GM12878 (cell line): ENCODE measurements at regions not wholly inside any gene's neighbourhood (a gene's known extent, or its start where the extent isn't known, plus 50 kb on each side); places are given as distances from the start of the nearest gene placed in this dataset.

ENCODE experiments used
- ATAC-seq: fragments of 200-7000 bp; cut with Tn5 transposase; 3 replicates; pipeline ENCODE4 v1.9.1; 2020; ENCODE audit warnings: mild to moderate bottlenecking, moderate library complexity
- BruUV-seq: library from RNA; stranded (reverse); fragments of 400-500 nt; replicated peaks from 2 replicates; lab custom pipeline; 2021; lab: Mats Ljungman, UMichigan
- CTCF ChIA-PET: fragments of 300-600 bp; sonication (Branson Sonifier 250); formaldehyde crosslinking; extraction: SDS; loops from one replicate; lab custom pipeline; 2021; ENCODE audit warnings: inconsistent platforms; lab: Yijun Ruan, JAX
- POLR2A ChIA-PET: fragments of 350-600 bp; formaldehyde crosslinking; extraction: SDS; loops from one replicate; lab custom pipeline; 2021; ENCODE audit warnings: inconsistent platforms; lab: Charles Lee
- RAD21 ChIA-PET: fragments of 300-600 bp; sonication (Branson Sonifier 250); formaldehyde crosslinking; loops from one replicate; lab custom pipeline; 2023; ENCODE audit warnings: antibody characterized with exemption; ENCODE audit not compliant: unreplicated experiment; lab: Charles Lee
- SMC1A ChIA-PET: fragments of 300-600 bp; sonication (Branson Sonifier 250); formaldehyde crosslinking; loops from one replicate; lab custom pipeline; 2023; ENCODE audit not compliant: unreplicated experiment, uncharacterized antibody; lab: Charles Lee
- DNase-seq: peaks from one replicate; pipeline ENCODE4 v3.0.0-alpha.2; 2011; ENCODE audit warnings: low read depth, low spot score
- FAIRE-seq: peaks from 3 replicates; lab custom pipeline; 2011; peaks lifted over from hg19 to GRCh38; lab: Jason Lieb, UNC
- H2AFZ ChIP-seq: 2 replicates; pipeline ENCODE4 v1.6.0; 2011; ENCODE audit warnings: low read depth, low read length, control low read depth; ENCODE audit not compliant: control insufficient read depth
- H3K27ac ChIP-seq: 2 replicates; pipeline ENCODE4 v1.5.1; 2011; ENCODE audit warnings: control low read depth; ENCODE audit not compliant: control insufficient read depth, insufficient read depth
- H3K27me3 ChIP-seq, 2 experiments: replicated peaks in 1 of 2; 2 replicates each; pipeline versions ENCODE4 v1.6.0 to v1.6.1; 2011; ENCODE audit warnings: low read length in 1 of 2; ENCODE audit not compliant: control insufficient read depth in 2 of 2, insufficient read depth in 2 of 2
- H3K36me3 ChIP-seq, 2 experiments: 2 replicates each; pipeline ENCODE4 v1.5.1; 2011; ENCODE audit warnings: low read length in 1 of 2; ENCODE audit not compliant: control insufficient read depth in 2 of 2, insufficient read depth in 2 of 2
- H3K4me1 ChIP-seq: 2 replicates; pipeline ENCODE4 v1.6.1; 2011; ENCODE audit warnings: mild to moderate bottlenecking, low read length, moderate library complexity, mixed read lengths; ENCODE audit not compliant: control insufficient read depth, insufficient read depth
- H3K4me2 ChIP-seq: 2 replicates; pipeline ENCODE4 v1.6.0; 2011; ENCODE audit warnings: control low read depth; ENCODE audit not compliant: control insufficient read depth, insufficient read depth
- H3K4me3 ChIP-seq: fragments of 200-600 bp; sonication (generic); 2 replicates; pipeline ENCODE4 v1.5.1; 2016
- H3K79me2 ChIP-seq: 2 replicates; pipeline ENCODE4 v1.6.0; 2011; ENCODE audit warnings: low read length; ENCODE audit not compliant: control insufficient read depth, insufficient read depth
- H3K9ac ChIP-seq: 2 replicates; pipeline ENCODE4 v1.8.0; 2011; ENCODE audit warnings: low read length, control low read depth, mixed read lengths; ENCODE audit not compliant: control insufficient read depth, insufficient read depth
- H3K9me3 ChIP-seq: replicated peaks from 3 replicates; pipeline ENCODE4 v1.5.1; 2011; ENCODE audit warnings: mild to moderate bottlenecking, low read length; ENCODE audit not compliant: control insufficient read depth, insufficient read depth
- H4K20me1 ChIP-seq: 2 replicates; pipeline ENCODE4 v1.6.0; 2011; ENCODE audit not compliant: control insufficient read depth, insufficient read depth
- EED ChIP-seq: sonication (generic); IDR thresholded peaks from 2 replicates; pipeline ENCODE4 v1.6.1; 2016; ENCODE audit warnings: antibody characterized with exemption, low read depth
- HCFC1 ChIP-seq: fragments of 150-350 bp; IDR thresholded peaks from 2 replicates; pipeline ENCODE4 v1.6.1; 2014; ENCODE audit warnings: low read length
- IKZF1 ChIP-seq: fragments of 450-650 bp; conservative IDR thresholded peaks from 2 replicates; pipeline ENCODE4 v1.6.1; 2017; ENCODE audit warnings: antibody characterized with exemption, mild to moderate bottlenecking
- JUND ChIP-seq: IDR thresholded peaks from 2 replicates; pipeline ENCODE4 v1.6.1; 2012; ENCODE audit warnings: low read depth, mild to moderate bottlenecking, low read length, improper control_type of control experiment, moderate library complexity
- LARP7 ChIP-seq: fragments of 450-650 bp; IDR thresholded peaks from 2 replicates; pipeline ENCODE4 v1.6.1; 2017; ENCODE audit warnings: mild to moderate bottlenecking
- MYB ChIP-seq: fragments of 150-350 bp; IDR thresholded peaks from 2 replicates; pipeline ENCODE4 v1.6.1; 2014; ENCODE audit warnings: mild to moderate bottlenecking, low read depth, low read length, borderline replicate concordance
- NR2F1 ChIP-seq: fragments of 450-650 bp; conservative IDR thresholded peaks from 2 replicates; pipeline ENCODE4 v1.6.1; 2017; ENCODE audit warnings: mild to moderate bottlenecking
- PBX3 ChIP-seq: IDR thresholded peaks from 2 replicates; pipeline ENCODE4 v1.6.1; 2011; ENCODE audit warnings: mild to moderate bottlenecking, low read depth, low read length, moderate library complexity; ENCODE audit not compliant: insufficient replicate concordance
- SMC3 ChIP-seq: IDR thresholded peaks from 2 replicates; pipeline ENCODE4 v1.6.1; 2011; ENCODE audit warnings: low read length, improper control_type of control experiment, borderline replicate concordance
- STAT3 ChIP-seq: IDR thresholded peaks from 2 replicates; pipeline ENCODE4 v1.6.1; 2011; ENCODE audit warnings: low read depth, low read length, improper control_type of control experiment
- TBL1XR1 ChIP-seq: IDR thresholded peaks from 2 replicates; pipeline ENCODE4 v1.6.1; 2012; ENCODE audit warnings: low read depth, low read length, improper control_type of control experiment
- ZBTB4 ChIP-seq: fragments of 450-650 bp; formaldehyde crosslinking; IDR thresholded peaks from 2 replicates; pipeline ENCODE4 v1.4.0; 2022; ENCODE audit warnings: mild to moderate bottlenecking, moderate library complexity
- ZNF24 ChIP-seq: fragments of 450-650 bp; IDR thresholded peaks from 2 replicates; pipeline ENCODE4 v1.6.1; 2017; ENCODE audit warnings: antibody characterized with exemption, mild to moderate bottlenecking
- ZNF384 ChIP-seq: IDR thresholded peaks from 2 replicates; pipeline ENCODE4 v1.6.1; 2012; ENCODE audit warnings: low read depth, mild to moderate bottlenecking, low read length, improper control_type of control experiment, borderline replicate concordance
- WGBS: methylation state at CpG from one replicate; pipeline ENCODE4 v1.1.6; 2016; ENCODE audit warnings: low lambda C conversion rate; ENCODE audit not compliant: insufficient replicate concordance, insufficient coverage; ENCODE audit errors: missing lambda C conversion rate; 5-methylcytosine and 5-hydroxymethylcytosine counted together
- in situ Hi-C: fragments of 300-500 bp; cut with MboI; formaldehyde crosslinking; loops from 9 replicates; pipeline ENCODE4 v1.14.3; 2018; ENCODE audit warnings: mixed read lengths
- intact Hi-C: fragments of 100-400 bp; cut with micrococcal nuclease; formaldehyde crosslinking; loops from one replicate; pipeline ENCODE4 v1.14.2; 2022; ENCODE audit not compliant: unreplicated experiment

GRCh38 chr3:159348431-159348830 is 546.6 kb downstream of the MFSD1 start (continued):
- TF ChIP-seq PBX3, result no peak

- Histone ChIP-seq H3K9ac (no peak overlapping the region), H4K20me1 (no peaks in the 10 kb centered on the region), H3K9me3 (no peaks in the 10 kb centered on the region), H3K4me1 (no peaks in the 10 kb centered on the region), H3K27ac (no peak overlapping the region), H3K4me2 (no peak overlapping the region), H2AFZ (no peak overlapping the region), H3K4me3 (no peak overlapping the region), H3K27me3 (no peaks in the 10 kb centered on the region), H3K36me3 (no peaks in the 10 kb centered on the region), H3K79me2 (no peaks in the 10 kb centered on the region)
- TF ChIP-seq NR2F1 (no peak), JUND (no peak), ZNF24 (no peak), LARP7 (no peak), IKZF1 (no peak), TBL1XR1 (no peak), MYB (no peak), SMC3 (no peak), HCFC1 (no peak), STAT3 (no peak), EED (no peak), ZNF384 (no peak), ZBTB4 (CRISPR knock-in tag) (no peak)
- FAIRE-seq (peak; percentile 27), DNase-seq (no peak), ATAC-seq (peak; percentile 58)
- RAD21 ChIA-PET, result no interaction called here
- SMC1A ChIA-PET, result no interaction called here
- intact Hi-C loops, result no loop called here
- POLR2A ChIA-PET, result no interaction called here
- in situ Hi-C loops, result no loop called here
- CTCF ChIA-PET, result no interaction called here
- BruUV-seq, result no TSS peak
- 0% methylated on average over 1 of the region's 1 CpG for WGBS
Observed at GRCh38 chr3:159356606-159357005, 554.8 kb downstream of the MFSD1 start.
